ENCODE measurements at regions not wholly inside any gene's neighbourhood (a gene's known extent, or its start where the extent isn't known, plus 50 kb on each side); places are given as distances from the start of the nearest gene placed in this dataset.
"Not testable (repeated sequence)": the region's sequence is repeated elsewhere in the genome, so short reads cannot be mapped to it uniquely, and the experiment has no call there.

DNA sequence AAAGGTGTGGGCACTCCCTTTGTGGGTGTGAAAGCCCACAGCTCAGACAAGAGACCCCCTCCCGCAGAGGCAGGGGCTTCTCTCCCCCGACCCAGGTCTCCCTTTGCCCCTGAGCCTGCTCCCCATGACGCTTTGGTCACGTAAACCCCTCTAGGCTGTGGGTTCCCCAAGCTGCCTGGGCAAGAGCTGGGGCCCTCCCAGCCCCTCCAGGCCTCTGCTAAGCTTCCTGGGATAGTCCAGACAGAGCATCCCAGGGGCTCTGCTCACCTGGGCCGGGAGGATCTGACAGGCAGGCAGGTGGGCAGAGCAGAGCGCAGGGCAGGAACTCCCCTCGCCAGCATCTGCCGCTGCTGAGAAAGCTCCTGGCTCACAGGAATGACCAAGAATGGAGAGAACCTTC lies 177.3 kb downstream of the BANP start:
- DNase-seq (ENCODE audit: low read depth), result no peak

DNA sequence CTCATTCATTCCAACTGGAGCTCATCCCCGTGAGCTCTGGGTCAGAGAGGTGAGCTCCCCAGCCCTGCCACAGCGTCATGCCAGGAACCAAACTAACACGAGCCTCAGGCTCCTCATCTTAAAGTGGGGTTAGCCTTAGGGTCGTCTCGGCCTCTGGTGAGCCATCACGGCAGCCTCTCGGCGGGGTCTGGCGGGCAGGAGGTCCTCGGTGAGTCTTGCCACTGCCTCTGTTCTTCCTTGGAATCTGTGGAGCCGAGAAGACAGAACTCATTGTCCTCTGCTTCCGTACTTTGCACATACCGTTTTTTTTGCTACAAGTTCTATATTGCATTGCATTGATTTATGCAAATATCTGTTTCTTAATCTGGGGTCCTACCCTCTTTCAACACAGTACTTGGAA lies 177.9 kb downstream of the BANP start:
- DNase-seq (ENCODE audit: low read depth), result not testable (repeated sequence)

DNA sequence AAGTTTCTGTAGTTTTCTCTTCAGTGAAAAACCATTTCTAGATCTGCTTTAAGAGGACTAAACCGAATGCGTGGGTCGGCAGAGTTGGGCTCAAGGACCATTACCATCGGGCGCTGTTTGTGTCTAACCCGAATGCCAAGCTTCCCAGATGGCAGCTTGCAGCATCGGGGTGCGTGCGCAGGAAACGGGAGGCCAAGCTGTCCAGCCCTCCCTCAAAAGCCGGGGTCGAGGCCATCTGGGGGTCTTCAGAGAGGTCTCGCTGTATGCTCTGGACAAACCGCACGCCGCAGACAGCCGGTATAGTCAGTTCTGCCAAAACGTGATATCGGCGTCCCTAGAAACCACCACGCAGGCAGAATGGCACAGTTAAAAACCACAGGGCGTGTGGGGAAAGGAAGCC lies 178.8 kb downstream of the BANP start:
- no peak for DNase-seq (ENCODE audit: low read depth)

DNA sequence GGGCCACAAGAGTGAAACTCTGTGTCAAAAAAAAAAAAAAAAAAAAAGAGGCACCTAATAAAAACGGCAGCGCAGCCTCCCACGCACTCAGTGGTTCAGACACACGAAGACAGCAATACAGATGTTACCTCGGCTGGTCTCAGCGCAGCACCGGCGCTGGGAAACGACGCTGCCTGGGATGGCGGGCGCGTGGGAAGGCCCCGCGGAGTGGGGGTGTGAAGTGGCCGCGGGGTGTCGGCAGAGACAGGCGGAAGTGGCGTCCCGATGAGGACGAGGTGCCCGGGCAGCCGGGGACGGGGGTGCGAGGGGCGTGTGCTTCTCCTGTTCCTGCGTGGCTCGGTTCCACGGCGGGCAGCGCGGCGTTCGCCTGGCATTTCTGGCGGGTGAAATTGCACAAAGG lies 179.4 kb downstream of the BANP start:
- DNase-seq (ENCODE audit: low read depth), result no peak

DNA sequence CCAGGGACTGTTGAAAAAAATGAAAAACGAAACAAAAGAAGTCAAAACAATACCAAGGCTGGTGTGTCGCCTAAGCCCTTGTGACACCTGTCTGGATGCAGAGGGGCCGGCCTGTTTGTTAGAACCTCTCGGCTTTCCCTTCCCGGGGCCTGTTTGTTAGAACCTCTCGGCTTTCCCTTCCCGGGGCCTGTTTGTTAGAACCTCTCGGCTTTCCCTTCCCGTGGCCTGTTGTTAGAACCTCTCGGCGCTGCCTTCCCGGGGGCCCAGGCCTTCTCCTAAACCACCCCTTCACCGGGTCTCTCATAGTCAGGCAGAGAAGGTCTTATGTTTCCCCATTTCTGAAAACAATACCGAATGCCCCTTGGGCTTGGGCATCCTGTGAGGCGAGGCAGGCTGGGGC lies 180.0 kb downstream of the BANP start:
- no peak for DNase-seq (ENCODE audit: low read depth)

DNA sequence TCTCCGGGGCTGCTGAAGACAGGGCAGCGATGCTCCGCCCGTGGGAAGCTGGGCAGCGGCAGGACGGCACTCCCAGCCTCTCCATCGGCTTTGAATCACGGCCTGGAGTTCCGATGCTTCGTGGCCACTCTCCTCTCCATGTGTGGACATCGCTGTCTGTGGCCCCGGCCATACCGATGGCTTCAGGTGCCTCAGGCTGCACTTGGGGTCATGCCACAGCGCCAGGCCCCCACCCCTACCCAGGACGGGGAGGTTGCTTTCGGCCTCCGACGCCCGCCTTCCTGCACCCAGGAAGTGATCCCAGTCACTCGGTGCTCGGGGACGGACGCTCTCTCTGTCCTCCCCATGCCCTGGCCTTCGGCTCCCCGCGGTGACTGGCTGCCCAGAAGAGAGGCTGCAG lies 180.7 kb downstream of the BANP start:
- no peak for DNase-seq (ENCODE audit: low read depth)

DNA sequence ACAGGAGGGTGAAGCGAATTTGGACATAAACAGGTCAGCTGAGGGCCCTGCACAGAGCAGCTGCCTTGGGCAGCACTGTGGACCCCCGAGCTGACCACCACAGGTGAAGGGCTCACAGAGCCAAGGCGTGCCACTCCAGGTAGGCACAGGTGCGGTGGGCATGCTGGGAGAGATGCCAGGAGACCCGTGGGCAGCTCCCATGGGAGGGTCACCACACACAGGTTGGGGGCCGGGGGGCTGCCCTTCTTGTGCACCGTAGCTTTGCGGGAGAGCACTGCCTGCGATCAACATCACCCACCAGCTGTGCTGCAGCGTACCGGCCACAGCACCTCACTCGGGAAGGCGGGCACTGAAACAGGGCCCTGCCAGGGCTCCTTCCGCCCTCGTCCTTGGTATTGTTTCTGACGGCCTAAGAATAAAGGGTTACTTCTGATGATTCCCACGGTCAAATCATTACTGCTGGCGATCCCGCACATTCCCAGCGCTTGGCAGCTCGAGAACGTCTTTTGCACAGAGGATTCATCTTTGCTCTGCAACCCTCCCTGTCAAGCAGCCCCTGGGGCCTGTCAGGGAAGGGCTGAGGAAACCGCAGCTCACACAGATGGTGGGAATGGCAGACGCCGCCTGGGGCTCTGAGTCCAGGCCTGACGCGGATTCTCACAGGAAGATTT lies 181.7 kb downstream of the BANP start:
- DNase-seq (ENCODE audit: low read depth), result no peak

DNA sequence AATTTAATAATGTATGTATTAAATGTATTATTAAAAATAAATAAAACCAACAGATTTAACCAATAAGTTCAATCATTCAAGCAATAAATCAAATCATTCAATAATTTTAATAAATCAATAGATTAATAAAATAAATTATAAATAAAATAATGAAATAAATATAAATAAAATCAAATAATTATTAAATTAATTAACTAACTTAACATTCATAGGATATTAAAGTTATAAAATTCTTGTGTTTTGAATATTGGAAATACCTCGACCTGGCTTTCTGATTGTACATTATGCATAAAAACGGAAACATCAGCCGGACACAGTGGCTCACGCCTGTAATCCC lies 182.2 kb downstream of the BANP start:
- no peak for DNase-seq (ENCODE audit: low read depth)

DNA sequence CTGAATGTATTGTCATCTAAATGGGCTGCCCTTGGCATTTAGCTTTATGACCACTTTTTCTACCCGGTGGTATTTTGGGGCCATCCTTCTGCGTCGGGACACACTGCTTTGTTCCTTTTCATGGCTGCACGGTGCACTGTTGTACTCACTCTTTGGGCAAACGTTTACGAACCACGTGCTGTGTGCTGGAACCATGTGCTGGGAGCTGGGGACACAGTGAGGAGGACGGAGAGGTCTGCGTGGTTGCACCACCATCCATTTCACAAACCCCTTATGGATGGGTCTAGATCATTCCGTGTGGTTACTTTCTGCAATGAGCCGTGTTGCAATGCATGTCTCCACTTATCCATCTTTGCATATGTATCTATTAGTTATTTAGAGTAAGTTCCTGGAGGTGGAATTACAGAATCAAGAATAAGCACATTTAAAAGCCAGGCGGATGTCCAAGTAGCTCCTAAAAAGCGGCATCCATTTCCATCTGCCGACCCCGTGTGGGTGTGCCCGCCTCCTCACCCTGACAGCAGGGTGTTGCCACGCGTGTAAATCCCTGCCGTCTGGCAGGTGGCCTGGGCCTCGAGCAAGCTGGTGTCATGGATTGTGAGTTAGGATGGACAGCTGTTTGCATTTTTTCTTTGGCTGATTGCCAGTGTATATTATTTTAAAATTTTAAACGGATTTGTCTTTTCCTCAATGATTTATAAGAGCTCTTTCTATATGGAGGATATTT lies 183.1 kb downstream of the BANP start:
- not testable (repeated sequence) for DNase-seq (ENCODE audit: low read depth)

DNA sequence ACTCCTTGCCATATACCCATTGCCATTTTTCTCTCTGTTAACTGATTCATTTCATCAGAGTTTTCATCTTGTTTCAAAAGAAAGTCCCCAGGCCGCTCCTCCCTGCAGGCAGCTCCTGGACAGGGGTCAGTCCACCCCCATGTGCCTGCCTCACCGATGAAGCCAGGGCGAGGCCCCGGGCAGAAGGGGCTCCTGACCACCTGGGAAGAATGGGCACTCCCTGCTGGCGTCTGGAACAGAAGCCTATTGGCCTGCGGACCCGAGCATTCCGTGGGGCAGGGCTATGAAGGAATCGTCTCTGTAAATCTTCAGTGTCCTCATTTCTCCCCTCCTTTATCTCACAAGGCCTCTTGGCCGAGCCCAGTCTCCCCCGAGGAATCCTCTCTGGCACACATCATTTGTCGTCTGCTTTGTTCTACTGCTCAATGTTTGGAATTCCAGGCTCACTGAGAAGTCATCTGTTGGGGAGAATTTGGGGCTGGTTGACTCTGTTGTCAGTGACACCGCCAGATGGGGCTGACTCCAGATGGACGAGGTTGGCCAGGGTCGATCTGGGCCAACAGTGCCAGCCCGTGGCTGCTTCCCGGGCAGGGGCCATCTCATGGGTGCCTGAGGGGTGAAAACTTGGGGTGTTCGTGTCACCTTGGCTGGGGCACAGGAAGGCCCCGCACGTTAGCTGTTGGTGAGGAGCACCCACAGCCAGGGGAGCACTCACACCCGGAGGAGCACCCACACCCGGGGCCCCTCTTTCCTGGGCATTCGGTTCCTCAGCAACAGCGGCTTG lies 183.9 kb downstream of the BANP start:
- DNase-seq (ENCODE audit: low read depth), result not testable (repeated sequence)

DNA sequence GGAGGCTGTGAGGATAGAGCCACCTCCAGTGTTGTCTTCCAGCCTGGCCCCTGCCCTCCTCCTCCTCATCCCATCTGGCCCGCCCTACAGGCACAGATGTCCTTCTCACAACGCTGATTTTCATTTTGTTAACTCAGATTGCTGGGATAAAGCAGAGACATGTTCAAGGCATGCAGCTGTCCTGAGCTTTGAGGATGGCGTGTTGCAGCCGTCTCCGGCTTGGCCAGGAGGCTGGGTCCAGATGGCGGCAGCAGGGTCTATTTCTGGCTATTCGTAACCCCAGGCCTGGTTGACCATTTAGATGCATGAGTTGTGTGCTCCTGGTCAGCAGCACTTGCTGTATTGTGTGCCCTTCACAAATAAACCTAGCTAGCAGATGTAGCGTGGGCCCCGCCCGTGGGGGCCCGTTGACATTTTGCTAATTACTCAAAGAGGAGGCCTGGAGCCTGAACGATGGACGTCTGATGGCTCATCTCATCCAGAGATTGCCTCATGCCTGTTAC lies 185.0 kb downstream of the BANP start:
- not testable (repeated sequence) for DNase-seq (ENCODE audit: low read depth)

DNA sequence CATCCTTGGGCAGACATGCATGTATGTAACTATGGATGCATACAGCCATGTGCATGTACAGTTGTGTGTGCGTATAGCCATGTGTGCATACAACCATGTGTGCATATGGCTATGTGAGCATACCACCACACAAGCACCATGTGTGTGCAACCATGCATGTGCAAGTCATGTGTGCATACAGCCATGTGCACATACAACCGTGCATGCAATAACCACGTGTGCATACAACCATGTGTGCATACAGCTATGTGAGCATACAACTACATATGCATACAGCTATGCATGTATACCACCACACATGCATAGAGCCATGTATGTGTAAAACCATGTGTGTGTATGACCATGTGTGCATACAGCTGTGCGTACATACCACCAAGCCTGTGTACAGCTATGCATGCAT lies 185.7 kb downstream of the BANP start:
- not testable (repeated sequence) for DNase-seq (ENCODE audit: low read depth)

DNA sequence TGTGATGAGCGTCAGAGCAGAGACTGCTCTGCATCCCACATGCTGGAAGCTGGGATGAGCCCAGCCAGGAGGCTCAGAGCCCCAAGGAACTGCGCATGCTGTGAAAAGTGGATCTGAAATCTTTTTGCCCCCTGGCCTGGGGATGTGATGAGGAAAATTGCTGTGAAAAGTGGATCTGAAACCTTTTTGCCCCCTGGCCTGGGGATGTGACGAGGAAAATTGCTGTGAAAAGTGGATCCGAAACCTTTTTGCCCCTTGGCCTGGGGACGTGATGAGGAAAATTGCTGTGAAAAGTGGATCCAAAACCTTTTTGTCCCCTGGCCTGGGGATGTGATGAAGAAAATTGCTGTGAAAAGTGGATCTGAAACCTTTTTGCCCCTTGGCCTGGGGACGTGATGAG lies 187.9 kb downstream of the BANP start:
- not testable (repeated sequence) for DNase-seq (ENCODE audit: low read depth)

DNA sequence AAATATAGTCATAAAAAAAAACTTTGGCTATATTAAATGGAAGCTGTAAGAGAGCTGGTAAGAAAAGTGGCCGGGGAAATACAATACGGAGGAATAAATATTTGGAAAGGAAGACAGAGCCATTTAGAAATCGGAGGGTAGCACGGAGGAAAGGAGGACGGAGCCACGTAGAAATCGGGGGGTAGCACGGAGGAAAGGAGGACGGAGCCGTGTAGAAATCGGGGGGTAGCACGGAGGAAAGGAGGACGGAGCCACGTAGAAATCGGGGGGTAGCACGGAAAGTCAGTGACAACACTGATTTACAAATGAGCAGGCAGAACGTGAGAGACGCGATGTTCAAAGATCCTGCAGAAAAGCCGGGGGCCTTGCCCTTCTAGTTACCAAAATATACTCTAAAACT lies 189.0 kb downstream of the BANP start:
- not testable (repeated sequence) for DNase-seq (ENCODE audit: low read depth)

DNA sequence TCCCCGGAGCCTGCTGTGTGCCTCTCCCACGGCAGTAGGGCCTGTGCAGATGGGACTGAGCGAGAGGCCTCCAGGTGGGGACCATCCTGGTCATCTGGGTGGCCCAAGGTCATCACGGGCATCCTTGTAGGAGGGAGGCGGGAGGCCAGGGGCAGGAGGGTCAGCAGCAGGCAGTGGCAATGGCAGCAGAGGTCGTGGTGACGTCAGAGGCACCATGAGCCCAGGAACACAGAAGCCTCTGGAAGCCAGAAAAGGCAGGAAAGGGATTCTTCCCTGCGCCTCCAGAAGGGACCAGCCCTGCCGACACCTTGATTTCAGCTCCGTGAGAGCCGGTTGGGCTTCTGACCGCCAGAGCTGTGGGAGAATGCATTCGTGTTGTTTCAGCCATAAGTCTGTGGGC lies 190.3 kb downstream of the BANP start:
- no peak for DNase-seq (ENCODE audit: low read depth)

DNA sequence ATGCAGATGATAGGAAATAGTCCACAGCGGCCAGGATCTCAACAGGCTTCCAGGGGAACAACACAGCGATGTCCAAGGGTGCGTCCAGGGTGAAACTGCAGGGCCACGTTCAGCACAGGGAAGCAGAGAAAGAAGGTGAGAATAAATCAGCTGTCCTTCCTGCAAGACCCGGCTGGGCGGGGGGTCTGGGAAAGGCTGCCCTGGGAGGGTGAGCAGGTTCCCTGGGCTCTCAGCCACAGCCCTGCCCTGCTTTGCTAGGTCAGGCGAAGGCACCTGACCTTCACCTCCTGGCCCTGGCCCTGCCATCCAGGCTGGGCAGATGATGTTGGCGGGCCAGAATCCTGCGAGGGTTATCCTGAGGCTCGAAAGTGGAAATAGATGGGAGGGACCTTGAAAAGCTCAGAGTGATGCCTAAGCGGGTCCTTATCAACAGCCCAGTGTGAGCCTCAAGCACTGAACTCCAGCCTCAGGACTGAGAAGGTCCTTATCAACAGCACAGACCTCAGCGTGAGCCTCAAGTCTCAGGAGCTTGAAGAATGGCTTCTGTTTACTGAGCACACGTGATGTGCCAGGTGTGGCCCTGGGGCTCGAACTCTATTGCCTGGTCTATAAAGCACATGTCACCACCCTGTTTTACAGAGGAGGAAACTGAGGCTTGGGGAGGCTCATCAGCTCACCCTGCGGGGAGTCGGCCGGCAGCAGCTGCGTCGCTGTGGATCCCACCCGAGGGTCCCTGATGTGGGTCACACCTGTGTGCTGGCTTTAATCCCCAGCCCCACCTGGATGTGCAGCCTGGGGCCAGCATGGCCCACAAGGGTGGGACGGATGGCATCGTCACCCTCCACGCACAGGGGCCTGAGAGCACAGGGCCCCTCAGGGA lies 191.1 kb downstream of the BANP start:
- not testable (repeated sequence) for DNase-seq (ENCODE audit: low read depth)

DNA sequence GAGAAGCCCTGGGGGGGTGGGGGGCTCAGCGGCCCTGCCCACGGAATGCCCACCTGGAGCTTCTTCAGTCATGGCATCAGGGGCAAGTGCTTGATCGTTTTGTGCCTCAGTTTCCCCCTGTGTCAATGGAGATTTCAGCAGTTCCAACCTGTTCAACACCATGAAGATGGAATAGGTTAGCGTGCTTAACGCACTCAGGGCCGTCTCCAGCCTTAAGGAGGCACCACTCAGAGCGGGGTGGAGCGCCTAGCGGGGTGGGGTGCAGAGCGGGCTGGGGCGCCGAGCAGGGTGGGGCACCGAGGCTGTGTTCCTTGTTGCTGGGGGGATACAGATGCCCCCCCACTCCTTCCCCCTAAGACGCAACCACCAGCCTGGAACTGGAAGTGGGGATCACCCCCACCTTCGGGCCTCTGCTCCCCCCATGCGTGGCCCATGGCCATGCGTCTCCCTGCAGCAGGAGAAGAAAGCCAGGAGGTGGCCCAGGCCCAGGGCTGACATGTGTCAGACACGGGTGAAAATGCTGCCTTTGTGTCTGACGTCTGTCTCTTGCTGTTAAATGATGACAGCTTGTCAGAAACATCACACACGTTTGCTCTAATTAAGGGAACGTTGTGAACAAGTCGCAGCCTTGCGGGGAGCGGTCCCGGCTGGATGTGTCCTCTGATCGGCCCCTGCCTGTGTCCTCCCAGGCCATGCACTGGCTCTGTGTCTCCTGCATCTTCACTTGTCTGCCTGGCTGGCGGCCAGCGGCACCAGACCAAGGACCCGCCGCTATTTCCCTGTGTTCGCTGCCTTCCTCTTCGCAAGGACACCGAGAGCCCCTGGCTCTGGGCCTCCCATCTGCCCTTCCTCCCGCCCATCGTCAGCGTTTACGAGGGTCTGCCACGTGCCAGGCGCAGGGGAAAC lies 192.1 kb downstream of the BANP start:
- DNase-seq (ENCODE audit: low read depth), result not testable (repeated sequence)

DNA sequence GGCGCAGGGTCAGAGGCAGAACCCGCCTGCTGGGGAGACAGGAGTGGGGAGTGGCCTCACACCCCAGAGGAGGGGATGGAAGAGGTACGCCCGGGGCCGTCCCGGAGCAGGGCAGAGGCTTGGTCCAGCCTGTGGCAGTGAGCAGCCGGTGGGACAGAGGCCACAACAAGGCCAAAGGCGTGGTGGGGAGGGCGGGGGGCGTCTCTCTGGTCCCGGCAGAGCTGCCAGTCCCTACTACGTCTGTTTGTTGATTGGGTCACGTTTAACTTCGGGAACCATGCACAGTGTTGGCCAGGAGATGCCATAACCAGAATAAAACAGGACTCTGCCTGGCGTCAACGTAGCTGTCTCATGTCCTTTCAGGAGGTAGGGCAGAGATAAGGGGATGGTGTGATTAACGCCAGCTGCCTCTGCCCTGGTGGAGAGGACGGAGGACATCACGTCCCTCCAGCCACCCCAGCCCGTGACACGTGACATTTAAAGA lies 192.8 kb downstream of the BANP start:
- DNase-seq (ENCODE audit: low read depth), result no peak

DNA sequence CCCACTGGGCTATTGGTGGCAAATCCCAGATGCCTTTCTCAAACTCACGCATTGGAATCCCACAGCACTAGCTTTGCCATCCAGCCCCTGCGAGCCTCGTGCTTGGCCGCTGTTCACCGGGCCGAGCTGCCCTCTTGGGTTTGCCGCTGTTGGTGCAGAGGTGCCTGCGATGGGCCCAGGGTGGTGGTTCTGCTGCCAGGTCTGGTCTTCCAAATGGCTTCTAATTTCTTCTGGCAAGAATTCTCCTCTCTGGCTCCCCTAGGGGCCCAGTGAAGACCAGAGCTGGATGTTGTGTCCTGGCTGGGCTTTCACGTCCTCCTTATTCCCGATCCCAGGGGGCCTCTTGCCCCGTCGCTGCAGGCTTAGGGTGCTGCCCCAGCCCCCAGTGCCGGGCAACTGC lies 194.1 kb downstream of the BANP start:
- DNase-seq (ENCODE audit: low read depth), result not testable (repeated sequence)

DNA sequence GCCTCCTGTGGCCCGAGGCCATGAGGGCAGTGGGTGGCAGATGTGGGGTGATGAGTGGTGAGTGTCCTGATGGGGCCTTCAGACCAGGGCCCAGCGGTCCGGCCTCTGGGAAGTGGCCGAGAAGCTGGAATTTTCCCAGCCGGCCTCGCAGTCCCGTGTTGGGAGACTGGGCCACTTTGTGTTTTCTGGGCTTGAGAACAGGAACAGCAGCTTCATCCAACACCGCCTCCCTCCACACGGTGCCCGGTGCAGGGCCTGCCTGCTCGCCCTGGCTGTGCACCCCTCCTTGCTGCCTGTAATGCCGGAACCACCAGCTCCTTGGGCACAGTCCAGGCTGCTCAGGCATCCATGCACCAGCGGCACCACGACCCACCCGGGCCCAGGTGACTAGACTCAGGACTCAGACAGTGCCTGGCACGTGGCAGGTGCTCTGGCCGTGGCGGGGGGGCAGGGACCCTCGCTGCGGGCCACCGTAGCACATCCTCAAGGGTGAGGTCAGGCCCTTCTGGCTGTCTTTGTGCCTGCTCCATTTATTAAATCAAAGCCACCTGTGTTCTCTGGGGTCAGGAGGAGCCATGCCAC lies 194.7 kb downstream of the BANP start:
- not testable (repeated sequence) for DNase-seq (ENCODE audit: low read depth)

Data from non-pigmented ciliary epithelial cell (primary cell).